SK-N-SH (cell line): ENCODE measurements at regions not wholly inside any gene's neighbourhood (a gene's known extent, or its start where the extent isn't known, plus 50 kb on each side); places are given as distances from the start of the nearest gene placed in this dataset.

Experiments
- CTCF ChIA-PET: fragments of 300-600, 350-600 bp; formaldehyde crosslinking; extraction: SDS; loops from one replicate; lab custom pipeline; 2021; lab: Yijun Ruan, JAX
- POLR2A ChIA-PET: fragments of 350-600 bp; sonication (Branson Sonifier 250); formaldehyde crosslinking; extraction: SDS; loops from one replicate; lab custom pipeline; 2020; ENCODE audit warnings: antibody characterized with exemption, inconsistent platforms; lab: Yijun Ruan, JAX
- DNase-seq: peaks from one replicate; pipeline ENCODE4 v3.0.0; 2012
- H2AFZ ChIP-seq: fragments of 200-600 bp; sonication (generic); 2 replicates; pipeline ENCODE4 v1.8.1; 2016; ENCODE audit warnings: antibody characterized with exemption, mild to moderate bottlenecking, low read depth
- H3F3A ChIP-seq: fragments of 200-600 bp; sonication (generic); replicated peaks from 2 replicates; pipeline ENCODE3; 2016; ENCODE audit warnings: antibody characterized with exemption, mild to moderate bottlenecking; ENCODE audit not compliant: insufficient read depth
- H3K27ac ChIP-seq, 2 experiments: fragments of 200-500 bp in 1 of 2; fragments of 200-600 bp in 1 of 2; sonication (Bioruptor generic) in 1 of 2; sonication (generic), shearing (Covaris generic) in 1 of 2; 2 replicates each; pipeline versions ENCODE4 v1.5.1 to v1.6.1; 2014 to 2016; ENCODE audit warnings: low read depth in 2 of 2, inconsistent platforms in 1 of 2, low read length in 1 of 2, mild to moderate bottlenecking in 1 of 2, mixed read lengths in 1 of 2
- H3K27me3 ChIP-seq: fragments of 200-600 bp; sonication (generic), shearing (Covaris generic); 2 replicates; pipeline ENCODE4 v1.6.1; 2016; ENCODE audit warnings: mixed run types; ENCODE audit not compliant: insufficient read depth
- H3K36me3 ChIP-seq, 2 experiments: fragments of 200-500 bp in 1 of 2; fragments of 200-600 bp in 1 of 2; sonication (Bioruptor generic) in 1 of 2; sonication (generic) in 1 of 2; replicated peaks in 1 of 2; 2 replicates each; pipeline versions ENCODE3 to v1.5.1; 2014 to 2016; ENCODE audit warnings: low read length in 1 of 2, mild to moderate bottlenecking in 1 of 2; ENCODE audit not compliant: insufficient read depth in 2 of 2, control insufficient read depth in 1 of 2
- H3K4me1 ChIP-seq, 2 experiments: fragments of 200-500 bp in 1 of 2; fragments of 200-600 bp in 1 of 2; sonication (Bioruptor generic) in 1 of 2; sonication (generic), shearing (Covaris generic) in 1 of 2; 2 replicates each; pipeline versions ENCODE4 v1.5.1 to v1.6.1; 2014 to 2016; ENCODE audit warnings: low read depth in 1 of 2, low read length in 1 of 2, mixed run types in 1 of 2; ENCODE audit not compliant: insufficient read depth in 2 of 2, control insufficient read depth in 1 of 2
- H3K4me2 ChIP-seq: fragments of 200-600 bp; sonication (generic), shearing (Covaris generic); 2 replicates; pipeline ENCODE4 v1.6.1; 2017; ENCODE audit warnings: mixed run types
- H3K4me3 ChIP-seq, 2 experiments: fragments of 200-500 bp in 1 of 2; fragments of 200-600 bp in 1 of 2; sonication (Bioruptor generic) in 1 of 2; sonication (generic), shearing (Covaris generic) in 1 of 2; 2 replicates each; pipeline versions ENCODE4 v1.5.1 to v1.8.1; 2014 to 2016; ENCODE audit warnings: low read depth in 2 of 2, inconsistent platforms in 1 of 2, low read length in 1 of 2, mild to moderate bottlenecking in 1 of 2, mixed read lengths in 1 of 2, moderate library complexity in 1 of 2
- H3K79me2 ChIP-seq: fragments of 200-600 bp; sonication (generic); 2 replicates; pipeline ENCODE4 v1.8.1; 2017; ENCODE audit warnings: mild to moderate bottlenecking; ENCODE audit not compliant: insufficient read depth
- H3K9ac ChIP-seq: fragments of 200-600 bp; sonication (generic); 2 replicates; pipeline ENCODE4 v1.6.1; 2017; ENCODE audit warnings: mixed run types
- H3K9me2 ChIP-seq: fragments of 200-600 bp; sonication (generic); 2 replicates; pipeline ENCODE4 v1.6.1; 2017; ENCODE audit warnings: mixed run types
- H3K9me3 ChIP-seq: fragments of 200-600 bp; sonication (generic); 2 replicates; pipeline ENCODE4 v1.6.1; 2017; ENCODE audit warnings: mixed run types, mild to moderate bottlenecking, moderate library complexity
- H4K20me1 ChIP-seq: fragments of 200-600 bp; sonication (generic); 2 replicates; pipeline ENCODE4 v1.6.1; 2017; ENCODE audit warnings: mild to moderate bottlenecking, mixed run types; ENCODE audit not compliant: insufficient read depth
- CHD2 ChIP-seq: fragments of 150-350 bp; IDR thresholded peaks from 2 replicates; pipeline ENCODE4 v1.6.1; 2018; ENCODE audit warnings: low read length; ENCODE audit not compliant: partially characterized antibody
- EP300 ChIP-seq, 2 experiments: IDR thresholded peaks; 2 replicates each; pipeline versions ENCODE4 v1.4.0 to v1.6.1; 2012; ENCODE audit warnings: borderline replicate concordance in 1 of 2, low read depth in 1 of 2, low read length in 1 of 2
- IRF3 ChIP-seq: fragments of 150-350 bp; IDR thresholded peaks from 2 replicates; pipeline ENCODE4 v1.6.1; 2016; ENCODE audit warnings: mild to moderate bottlenecking, low read depth, low read length
- MXI1 ChIP-seq: IDR thresholded peaks from 2 replicates; pipeline ENCODE4 v1.6.1; 2012; ENCODE audit warnings: mild to moderate bottlenecking, low read depth, low read length, improper control_type of control experiment
- NRF1 ChIP-seq: IDR thresholded peaks from 2 replicates; pipeline ENCODE4 v1.6.1; 2012; ENCODE audit warnings: low read depth, mild to moderate bottlenecking, low read length
- RXRA ChIP-seq: IDR thresholded peaks from 2 replicates; pipeline ENCODE4 v1.4.0; 2012; ENCODE audit warnings: low read depth, mild to moderate bottlenecking, borderline replicate concordance
- SIN3A ChIP-seq: IDR thresholded peaks from 2 replicates; pipeline ENCODE4 v1.6.1; 2012; ENCODE audit warnings: low read depth, mild to moderate bottlenecking, low read length, moderate library complexity, borderline replicate concordance
- SMC3 ChIP-seq: IDR thresholded peaks from 2 replicates; pipeline ENCODE4 v1.6.1; 2012; ENCODE audit warnings: low read depth, low read length, improper control_type of control experiment
- WGBS: methylation state at CpG from one replicate; pipeline ENCODE4 v1.1.6; 2017; ENCODE audit warnings: low lambda C conversion rate; 5-methylcytosine and 5-hydroxymethylcytosine counted together
- TF ChIP-seq, protein P1 (sequence below): IDR thresholded peaks from 2 replicates; pipeline ENCODE4 v1.4.0; 2012; ENCODE audit warnings: low read depth, borderline replicate concordance
- TF ChIP-seq, protein P2 (sequence below): IDR thresholded peaks from 2 replicates; pipeline ENCODE4 v1.6.1; 2012; ENCODE audit warnings: mild to moderate bottlenecking, low read depth, low read length, moderate library complexity

DNA sequence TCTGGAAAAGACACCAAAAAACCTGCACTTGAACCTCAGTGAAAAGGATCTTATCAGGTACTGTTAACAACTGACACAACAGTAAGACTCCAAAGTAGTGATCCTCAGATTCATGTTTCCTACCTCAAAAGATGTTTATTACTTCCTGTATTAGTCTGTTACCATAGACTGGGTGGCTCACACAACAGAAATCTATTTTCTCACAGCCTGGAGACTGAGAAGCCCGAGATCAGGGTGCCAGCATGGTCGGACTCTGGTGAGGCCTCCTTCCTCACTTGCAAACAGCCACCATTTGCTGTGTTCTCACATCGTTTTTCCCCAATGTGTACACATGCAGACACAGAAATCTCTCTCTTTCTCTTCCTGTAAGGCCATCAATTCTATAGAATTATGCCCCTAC lies 154.0 kb upstream of the THSD7A start:
- peaks cover 4% of the 10 kb centered on the region; the same call in 1 of the 2 replicates for H3K9me3 ChIP-seq
- no peaks in the 10 kb centered on the region for H3K27me3 ChIP-seq
- H3K79me2 ChIP-seq: no peaks in the 10 kb centered on the region
- CTCF ChIA-PET: no interaction called here
- DNase-seq: no peak
- no peak overlapping the region for H3K4me3 ChIP-seq
- no peak overlapping the region for H3K4me2 ChIP-seq
- no peaks in the 10 kb centered on the region for H4K20me1 ChIP-seq
- TF ChIP-seq IRF3 (no peak), SIN3A (no peak)
- no peaks in the 10 kb centered on the region for H3K36me3 ChIP-seq
- no peak overlapping the region for H3K27ac ChIP-seq
- H3K4me1 ChIP-seq: no peaks in the 10 kb centered on the region
- no peaks in the 10 kb centered on the region for H3F3A ChIP-seq
- H3K9me2 ChIP-seq: 0 out of 2 replicates have a peak, but pooled peaks cover 4% of the 10 kb centered on the region
- WGBS: 39% methylated on average over 3 of the region's 3 CpGs
- H3K9ac ChIP-seq: no peak overlapping the region
- no peak overlapping the region for H2AFZ ChIP-seq
- POLR2A ChIA-PET: no interaction called here

DNA sequence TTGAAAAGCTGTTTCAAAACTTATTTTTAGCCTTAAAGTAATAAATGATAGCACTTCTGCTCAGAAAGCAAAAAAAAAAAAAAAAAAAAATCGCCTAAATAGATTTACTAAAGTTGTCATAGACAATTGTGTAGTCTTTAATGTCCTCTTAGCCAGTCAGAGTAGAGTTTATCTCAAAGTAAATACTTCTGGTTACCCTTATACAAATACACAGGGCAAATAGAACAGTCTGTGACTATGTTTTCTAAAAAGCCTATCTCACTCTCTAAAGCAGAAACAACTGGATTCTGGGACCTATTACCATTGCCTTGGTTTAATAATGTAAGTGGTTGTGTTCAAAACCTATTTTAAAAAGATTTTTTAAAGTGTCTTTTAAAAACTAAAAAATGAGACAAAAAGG lies 156.2 kb upstream of the THSD7A start:
- Histone ChIP-seq H3K79me2 (no peaks in the 10 kb centered on the region), H3K27me3 (no peaks in the 10 kb centered on the region), H3K4me3 (no peak overlapping the region), H3K9ac (no peak overlapping the region), H3K36me3 (no peaks in the 10 kb centered on the region), H3K27ac (no peak overlapping the region), H2AFZ (0 out of 2 replicates have a peak overlapping the region, but pooled peaks have one; percentile 17), H3K4me2 (no peak overlapping the region), H3K4me1 (no peaks in the 10 kb centered on the region), H3F3A (no peaks in the 10 kb centered on the region)
- ChIA-PET CTCF (no interaction called here), POLR2A (no interaction called here)
- no peak for DNase-seq
- TF ChIP-seq EP300 (IDR thresholded peaks at IDR 0.05; ENCODE audit: borderline replicate concordance in 1 of 2, low read depth in 1 of 2, low read length in 1 of 2) (no peak), MXI1 (no peak), NRF1 (no peak), SMC3 (no peak), RXRA (no peak), CHD2 (no peak)
- TF ChIP-seq, protein P1, sequence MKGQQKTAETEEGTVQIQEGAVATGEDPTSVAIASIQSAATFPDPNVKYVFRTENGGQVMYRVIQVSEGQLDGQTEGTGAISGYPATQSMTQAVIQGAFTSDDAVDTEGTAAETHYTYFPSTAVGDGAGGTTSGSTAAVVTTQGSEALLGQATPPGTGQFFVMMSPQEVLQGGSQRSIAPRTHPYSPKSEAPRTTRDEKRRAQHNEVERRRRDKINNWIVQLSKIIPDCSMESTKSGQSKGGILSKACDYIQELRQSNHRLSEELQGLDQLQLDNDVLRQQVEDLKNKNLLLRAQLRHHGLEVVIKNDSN: no peak
- TF ChIP-seq, protein P2, sequence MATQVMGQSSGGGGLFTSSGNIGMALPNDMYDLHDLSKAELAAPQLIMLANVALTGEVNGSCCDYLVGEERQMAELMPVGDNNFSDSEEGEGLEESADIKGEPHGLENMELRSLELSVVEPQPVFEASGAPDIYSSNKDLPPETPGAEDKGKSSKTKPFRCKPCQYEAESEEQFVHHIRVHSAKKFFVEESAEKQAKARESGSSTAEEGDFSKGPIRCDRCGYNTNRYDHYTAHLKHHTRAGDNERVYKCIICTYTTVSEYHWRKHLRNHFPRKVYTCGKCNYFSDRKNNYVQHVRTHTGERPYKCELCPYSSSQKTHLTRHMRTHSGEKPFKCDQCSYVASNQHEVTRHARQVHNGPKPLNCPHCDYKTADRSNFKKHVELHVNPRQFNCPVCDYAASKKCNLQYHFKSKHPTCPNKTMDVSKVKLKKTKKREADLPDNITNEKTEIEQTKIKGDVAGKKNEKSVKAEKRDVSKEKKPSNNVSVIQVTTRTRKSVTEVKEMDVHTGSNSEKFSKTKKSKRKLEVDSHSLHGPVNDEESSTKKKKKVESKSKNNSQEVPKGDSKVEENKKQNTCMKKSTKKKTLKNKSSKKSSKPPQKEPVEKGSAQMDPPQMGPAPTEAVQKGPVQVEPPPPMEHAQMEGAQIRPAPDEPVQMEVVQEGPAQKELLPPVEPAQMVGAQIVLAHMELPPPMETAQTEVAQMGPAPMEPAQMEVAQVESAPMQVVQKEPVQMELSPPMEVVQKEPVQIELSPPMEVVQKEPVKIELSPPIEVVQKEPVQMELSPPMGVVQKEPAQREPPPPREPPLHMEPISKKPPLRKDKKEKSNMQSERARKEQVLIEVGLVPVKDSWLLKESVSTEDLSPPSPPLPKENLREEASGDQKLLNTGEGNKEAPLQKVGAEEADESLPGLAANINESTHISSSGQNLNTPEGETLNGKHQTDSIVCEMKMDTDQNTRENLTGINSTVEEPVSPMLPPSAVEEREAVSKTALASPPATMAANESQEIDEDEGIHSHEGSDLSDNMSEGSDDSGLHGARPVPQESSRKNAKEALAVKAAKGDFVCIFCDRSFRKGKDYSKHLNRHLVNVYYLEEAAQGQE: no peak
- TF ChIP-seq, all 33 proteins: peak for 0
- peaks cover 4% of the 10 kb centered on the region; the same call in 1 of the 2 replicates for H3K9me3 ChIP-seq
- H4K20me1 ChIP-seq: no peaks in the 10 kb centered on the region
- WGBS: 16% methylated on average over 1 of the region's 1 CpG
- 0 out of 2 replicates have a peak, but pooled peaks cover 4% of the 10 kb centered on the region for H3K9me2 ChIP-seq
